Transverse colon (tissue), 4 donors: ENCODE measurements at regions not wholly inside any gene's neighbourhood (a gene's known extent, or its start where the extent isn't known, plus 50 kb on each side); places are given as distances from the start of the nearest gene placed in this dataset.

Experiments
- DNase-seq: peaks from one replicate; pipeline ENCODE4 v3.0.0-alpha.2; 2019
- H3K27ac ChIP-seq, 4 donors: fragments of 200-600 bp; sonication (generic); 2 replicates each; pipeline ENCODE4 v1.5.1; 2016 to 2018; ENCODE audit warnings: inconsistent platforms in 4 of 4
- H3K27me3 ChIP-seq: fragments of 200-600 bp; sonication (generic); 2 replicates; pipeline ENCODE4 v1.5.1; 2017; ENCODE audit warnings: inconsistent platforms
- H3K36me3 ChIP-seq, 4 donors: fragments of 200-600 bp; sonication (generic); 2 replicates each; pipeline ENCODE4 v1.5.1; 2017 to 2019; ENCODE audit warnings: inconsistent platforms in 4 of 4
- H3K4me1 ChIP-seq, 4 donors: fragments of 200-600 bp; sonication (generic); 2 replicates each; pipeline ENCODE4 v1.5.1; 2017 to 2020; ENCODE audit warnings: inconsistent platforms in 4 of 4
- H3K4me3 ChIP-seq, 4 donors: fragments of 200-600 bp; sonication (generic); 1 replicate in 1 of 4; 2 replicates in 3 of 4; pipeline versions ENCODE4 v1.5.1 to v1.6.1; 2017 to 2019; ENCODE audit warnings: inconsistent platforms in 4 of 4
- H3K9me3 ChIP-seq, 2 donors: fragments of 200-600 bp; sonication (generic); 2 replicates each; pipeline ENCODE4 v1.5.1; 2017 to 2019; ENCODE audit warnings: inconsistent platforms in 2 of 2
- CTCF ChIP-seq, 5 experiments: fragments of 200-600 bp in 3 of 5; fragments of 450-650 bp in 2 of 5; sonication (generic) in 3 of 5; IDR thresholded peaks; 1 replicate in 2 of 5; 2 replicates in 3 of 5; pipeline ENCODE4 v1.5.1; 2016 to 2017; ENCODE audit warnings: antibody characterized with exemption in 5 of 5, inconsistent platforms in 3 of 5, mild to moderate bottlenecking in 2 of 5, moderate library complexity in 1 of 5
- EP300 ChIP-seq: sonication (generic); formaldehyde crosslinking; IDR thresholded peaks from one replicate; pipeline ENCODE4 v1.6.1; 2017; ENCODE audit warnings: antibody characterized with exemption, low read depth
- POLR2A ChIP-seq: fragments of 450-650 bp; IDR thresholded peaks from one replicate; pipeline ENCODE4 v1.6.1; 2016; ENCODE audit warnings: antibody characterized with exemption, mild to moderate bottlenecking, moderate library complexity
- POLR2AphosphoS5 ChIP-seq, 3 donors: sonication (generic); formaldehyde crosslinking; IDR thresholded peaks; one replicate each; pipeline ENCODE4 v1.6.1; 2016; ENCODE audit warnings: antibody characterized with exemption in 3 of 3
- WGBS, 2 donors: methylation state at CpG; one replicate each; pipeline ENCODE4 v1.1.5; 2018; ENCODE audit warnings: low coverage in 1 of 2; 5-methylcytosine and 5-hydroxymethylcytosine counted together
- in situ Hi-C, 4 donors: fragments of 200-750 bp; cut with MboI; loops; one replicate each; pipeline versions ENCODE4 v1.15.0 to v1.15.1; 2017; ENCODE audit warnings: low sequenced_read_pairs in 3 of 4, low pct_ligation_motif_present in 1 of 4, low pct_unique_long_range_greater_than_20kb in 1 of 4
- intact Hi-C: fragments of 100-400 bp; cut with DNase I; formaldehyde crosslinking; loops from one replicate; pipeline ENCODE4 v1.15.1; 2023; ENCODE audit warnings: low total_unique reads

GRCh38 chr13:53703371-53704080, 674.9 kb downstream of the OLFM4 start:
- no peak overlapping the region for H3K27ac ChIP-seq
- in situ Hi-C loops, result no loop called here
- TF ChIP-seq POLR2AphosphoS5 (IDR thresholded peaks at IDR 0.05) (no peak), EP300 (no peak), CTCF (IDR thresholded peaks at IDR 0.05) (no peak), POLR2A (no peak)

DNA sequence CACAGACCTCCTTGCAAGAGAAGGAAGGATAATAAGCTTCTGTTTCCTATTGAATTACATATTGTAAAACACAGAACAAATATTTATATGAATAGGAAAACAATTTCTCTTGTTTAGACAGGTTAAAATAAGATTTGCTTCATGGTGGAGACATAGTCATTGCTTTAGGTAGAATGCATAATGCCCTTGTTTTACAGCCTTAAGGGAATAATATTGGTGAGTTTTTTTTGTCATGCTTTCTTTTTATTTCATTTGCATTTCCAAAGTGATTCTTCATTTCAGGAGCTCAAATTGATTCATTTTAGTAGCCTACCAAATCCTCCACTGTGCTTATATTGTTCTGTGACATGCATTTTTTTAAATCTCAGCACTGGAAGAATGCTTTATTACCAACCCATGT, 690.7 kb downstream of the OLFM4 start:
- Histone ChIP-seq H3K36me3 (no peaks in the 10 kb centered on the region), H3K27ac (no peak overlapping the region), H3K27me3 (no peaks in the 10 kb centered on the region), H3K4me1 (no peaks in the 10 kb centered on the region), H3K4me3 (no peak overlapping the region), H3K9me3 (peaks cover 11 to 12% of the 10 kb centered on the region in 2 donors)
- intact Hi-C loops, result no loop called here
- TF ChIP-seq EP300 (no peak), POLR2AphosphoS5 (IDR thresholded peaks at IDR 0.05) (no peak), CTCF (IDR thresholded peaks at IDR 0.05) (no peak), POLR2A (no peak)
- DNase-seq, result no peak
- in situ Hi-C loops, result no loop called here

More at GRCh38 chr13:53703371-53704080, 674.9 kb downstream of the OLFM4 start:
- Histone ChIP-seq H3K4me3 (no peak overlapping the region), H3K36me3 (no peaks in the 10 kb centered on the region), H3K4me1 (no peaks in the 10 kb centered on the region), H3K27me3 (no peaks in the 10 kb centered on the region), H3K9me3 (no peaks in the 10 kb centered on the region)
- intact Hi-C loops, result no loop called here
- 72 to 85% methylated on average over 2 of the region's 2 CpGs for WGBS, 2 donors
- DNase-seq, result no peak

GRCh38 chr13:53732664-53733063, 704.1 kb downstream of the OLFM4 start:
- WGBS, 2 donors, result 53 to 71% methylated on average over 3 of the region's 3 CpGs
- intact Hi-C loops, result no loop called here

GRCh38 chr13:53743906-53744305, 715.3 kb downstream of the OLFM4 start:
- TF ChIP-seq CTCF (IDR thresholded peaks at IDR 0.05) (no peak), POLR2AphosphoS5 (IDR thresholded peaks at IDR 0.05) (no peak), POLR2A (no peak), EP300 (no peak)
- intact Hi-C loops (no loop called here), in situ Hi-C loops (no loop called here)
- H3K36me3 ChIP-seq, result no peaks in the 10 kb centered on the region
- no peaks in the 10 kb centered on the region for H3K27me3 ChIP-seq
- 95 to 100% methylated on average over 1 of the region's 1 CpG for WGBS, 2 donors
- DNase-seq, result no peak
- H3K4me1 ChIP-seq, result no peaks in the 10 kb centered on the region
- H3K4me3 ChIP-seq, result no peak overlapping the region
- no peaks in the 10 kb centered on the region for H3K9me3 ChIP-seq
- H3K27ac ChIP-seq, result no peak overlapping the region

More at GRCh38 chr13:53732664-53733063, 704.1 kb downstream of the OLFM4 start:
- DNase-seq, result no peak
- Histone ChIP-seq H3K4me1 (no peaks in the 10 kb centered on the region), H3K36me3 (no peaks in the 10 kb centered on the region), H3K27me3 (no peaks in the 10 kb centered on the region), H3K4me3 (no peak overlapping the region), H3K27ac (no peak overlapping the region), H3K9me3 (no peaks in the 10 kb centered on the region)
- TF ChIP-seq POLR2A (no peak), CTCF (IDR thresholded peaks at IDR 0.05) (no peak), POLR2AphosphoS5 (IDR thresholded peaks at IDR 0.05) (no peak), EP300 (no peak)
- in situ Hi-C loops, result no loop called here
